ENCODE measurements at regions not wholly inside any gene's neighbourhood (a gene's known extent, or its start where the extent isn't known, plus 50 kb on each side); places are given as distances from the start of the nearest gene placed in this dataset.

- TF ChIP-seq CTCF (IDR thresholded peaks at IDR 0.05): no peak
- H3K4me1 Mint-ChIP-seq: peaks cover 2% of the 10 kb centered on the region
- DNase-seq (no peak), ATAC-seq (ENCODE audit: low read depth) (no peak)
- intact Hi-C loops (cut with micrococcal nuclease): no loop called here
- H3K4me3 Mint-ChIP-seq: no peak overlapping the region
- H3K36me3 Mint-ChIP-seq (ENCODE audit: low read depth): no peaks in the 10 kb centered on the region
- peaks cover 3% of the 10 kb centered on the region for H3K27me3 Mint-ChIP-seq
- ChIA-PET CTCF (interaction anchor here (1.1 kb wide), 1 partner anchor 23 kb away, joined by 3 read pairs; no protein-coding TSS in a partner anchor), POLR2A (no interaction called here)
- no peaks in the 10 kb centered on the region for H3K9me3 Mint-ChIP-seq
- no peak overlapping the region for H3K27ac Mint-ChIP-seq
Measured at GRCh38 chr2:217732992-217733391, 269.8 kb downstream of the TNS1 start.

DNA sequence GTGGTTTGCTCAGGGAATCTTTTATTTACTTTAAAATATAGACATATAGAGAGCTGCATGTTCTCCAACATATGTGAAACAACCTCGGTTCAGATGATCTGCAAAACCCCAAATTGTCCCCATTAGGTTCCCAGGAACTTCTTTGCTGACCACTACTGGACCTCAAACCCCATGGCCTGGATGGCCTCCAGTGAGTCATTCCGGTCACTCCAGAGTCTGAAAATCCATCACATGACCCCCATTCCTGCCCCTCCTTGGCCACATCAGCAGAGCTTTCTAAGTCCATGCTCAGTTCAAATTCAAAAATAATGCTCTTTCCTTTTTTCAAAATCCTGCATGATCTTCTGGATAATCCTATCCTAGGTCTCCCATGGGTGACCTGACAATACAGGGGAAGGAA, 271.0 kb downstream of the TNS1 start:
- TF ChIP-seq CTCF (IDR thresholded peaks at IDR 0.05): no peak
- ATAC-seq (ENCODE audit: low read depth) (no peak), DNase-seq (no peak)
- intact Hi-C loops (cut with micrococcal nuclease): no loop called here
- no peak overlapping the region for H3K4me3 Mint-ChIP-seq
- H3K36me3 Mint-ChIP-seq (ENCODE audit: low read depth): no peaks in the 10 kb centered on the region
- no peak overlapping the region for H3K27ac Mint-ChIP-seq
- POLR2A ChIA-PET: no interaction called here
- H3K9me3 Mint-ChIP-seq: no peaks in the 10 kb centered on the region
- no peaks in the 10 kb centered on the region for H3K4me1 Mint-ChIP-seq
- CTCF ChIA-PET: no interaction called here
- peaks cover 3% of the 10 kb centered on the region for H3K27me3 Mint-ChIP-seq

GRCh38 chr2:217729421-217730053, 273.3 kb downstream of the TNS1 start:
- intact Hi-C loops (cut with micrococcal nuclease): no loop called here
- H3K9me3 Mint-ChIP-seq: no peaks in the 10 kb centered on the region
- H3K4me3 Mint-ChIP-seq: no peak overlapping the region
- no peak overlapping the region for H3K27ac Mint-ChIP-seq
- ChIA-PET CTCF (no interaction called here), POLR2A (no interaction called here)
- no peak for DNase-seq
- ATAC-seq (ENCODE audit: low read depth): no peak
- TF ChIP-seq CTCF (IDR thresholded peaks at IDR 0.05): no peak
- H3K4me1 Mint-ChIP-seq: no peaks in the 10 kb centered on the region
- no peaks in the 10 kb centered on the region for H3K36me3 Mint-ChIP-seq (ENCODE audit: low read depth)
- H3K27me3 Mint-ChIP-seq: no peaks in the 10 kb centered on the region

DNA sequence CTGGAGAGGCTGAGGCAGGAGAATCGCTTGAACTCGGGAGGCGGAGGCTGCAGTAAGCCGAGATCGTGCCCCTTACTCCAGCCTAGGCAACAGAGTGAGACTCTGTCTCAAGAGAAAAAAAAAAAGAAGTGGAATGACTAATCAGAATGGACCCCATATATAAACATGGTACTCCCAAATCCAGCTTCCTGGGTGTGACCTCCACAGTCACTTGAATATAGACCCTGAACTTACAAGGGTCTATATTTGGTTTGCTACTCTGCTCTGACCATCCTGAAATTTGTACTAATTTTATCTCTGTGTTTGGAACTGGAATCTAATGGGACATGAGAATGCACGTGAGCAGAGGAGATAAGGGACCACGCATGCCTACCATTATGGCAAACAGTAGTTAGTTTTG, 275.0 kb downstream of the TNS1 start:
- ATAC-seq (ENCODE audit: low read depth): no peak
- ChIA-PET POLR2A (no interaction called here), CTCF (no interaction called here)
- no peaks in the 10 kb centered on the region for H3K36me3 Mint-ChIP-seq (ENCODE audit: low read depth)
- H3K9me3 Mint-ChIP-seq: no peaks in the 10 kb centered on the region
- no peak overlapping the region for H3K4me3 Mint-ChIP-seq
- no peak for DNase-seq
- H3K27ac Mint-ChIP-seq: no peak overlapping the region
- H3K27me3 Mint-ChIP-seq: no peaks in the 10 kb centered on the region
- no peak for TF ChIP-seq CTCF (IDR thresholded peaks at IDR 0.05)
- no peaks in the 10 kb centered on the region for H3K4me1 Mint-ChIP-seq
- intact Hi-C loops (cut with micrococcal nuclease): no loop called here

DNA sequence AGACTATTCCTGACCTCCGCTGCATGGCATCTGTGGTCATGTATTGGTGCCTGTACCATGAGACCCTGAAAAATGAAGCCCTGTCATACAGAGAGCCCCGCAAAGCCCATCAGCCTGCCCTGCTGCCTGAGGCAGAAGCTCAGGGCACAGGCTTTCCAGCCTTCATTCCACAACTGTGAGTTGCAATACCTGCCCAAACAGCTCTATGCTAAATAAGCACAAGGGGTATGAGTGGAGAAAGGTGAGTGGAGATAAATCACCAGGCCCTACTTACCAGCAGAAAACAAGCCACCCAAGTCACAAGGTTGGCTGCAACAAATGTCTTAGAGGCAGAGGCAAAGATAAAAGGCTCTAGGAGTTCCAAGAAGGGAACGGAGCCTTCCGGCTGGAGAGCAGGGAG, 277.4 kb downstream of the TNS1 start:
- Mint-ChIP-seq H3K27me3 (no peaks in the 10 kb centered on the region), H3K36me3 (ENCODE audit: low read depth) (no peaks in the 10 kb centered on the region), H3K4me3 (no peak overlapping the region), H3K9me3 (peaks cover 4% of the 10 kb centered on the region), H3K27ac (no peak overlapping the region), H3K4me1 (no peaks in the 10 kb centered on the region)
- POLR2A ChIA-PET: no interaction called here
- CTCF ChIA-PET: no interaction called here
- ATAC-seq (ENCODE audit: low read depth) (no peak), DNase-seq (no peak)
- intact Hi-C loops (cut with micrococcal nuclease): no loop called here
- TF ChIP-seq CTCF (IDR thresholded peaks at IDR 0.05): no peak

Measured in activated B cell treated with CpG ODN at 0.5 μM for 24 hours (primary cell).